D721Med (cell line): ENCODE measurements at regions not wholly inside any gene's neighbourhood (a gene's known extent, or its start where the extent isn't known, plus 50 kb on each side); places are given as distances from the start of the nearest gene placed in this dataset.

Experiments used
- DNase-seq: peaks from one replicate; pipeline ENCODE4 v3.0.0; 2011; ENCODE audit warnings: low spot score; ENCODE audit not compliant: insufficient read length
- FAIRE-seq: peaks from 2 replicates; lab custom pipeline; 2011; peaks lifted over from hg19 to GRCh38; lab: Jason Lieb, UNC
- TF ChIP-seq, protein P1 (sequence below): IDR thresholded peaks from 2 replicates; pipeline ENCODE4 v1.5.1; 2012; ENCODE audit warnings: mild to moderate bottlenecking, control low read depth; ENCODE audit not compliant: insufficient read depth; ENCODE audit errors: missing control alignments

DNA sequence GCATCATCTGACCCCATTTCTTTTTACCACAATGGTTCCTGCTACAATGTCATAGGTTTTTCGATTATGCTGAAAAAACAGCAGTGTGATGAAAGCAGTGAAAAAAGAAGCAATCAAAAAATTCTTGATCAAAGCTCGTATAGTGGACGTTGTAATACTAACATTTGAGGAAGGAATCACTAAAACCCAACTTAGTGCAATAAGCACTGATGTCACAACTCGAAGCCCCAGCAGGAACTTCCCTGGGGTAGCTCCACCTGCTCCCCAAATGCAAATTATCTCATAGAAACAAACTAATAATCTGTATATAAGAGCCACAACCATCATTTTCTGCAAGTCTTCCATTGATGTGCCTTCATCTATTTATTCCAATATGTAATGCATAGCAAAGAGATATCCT lies 285.6 kb upstream of the SGK1 start:
- DNase-seq: no peak
- TF ChIP-seq, protein P1, sequence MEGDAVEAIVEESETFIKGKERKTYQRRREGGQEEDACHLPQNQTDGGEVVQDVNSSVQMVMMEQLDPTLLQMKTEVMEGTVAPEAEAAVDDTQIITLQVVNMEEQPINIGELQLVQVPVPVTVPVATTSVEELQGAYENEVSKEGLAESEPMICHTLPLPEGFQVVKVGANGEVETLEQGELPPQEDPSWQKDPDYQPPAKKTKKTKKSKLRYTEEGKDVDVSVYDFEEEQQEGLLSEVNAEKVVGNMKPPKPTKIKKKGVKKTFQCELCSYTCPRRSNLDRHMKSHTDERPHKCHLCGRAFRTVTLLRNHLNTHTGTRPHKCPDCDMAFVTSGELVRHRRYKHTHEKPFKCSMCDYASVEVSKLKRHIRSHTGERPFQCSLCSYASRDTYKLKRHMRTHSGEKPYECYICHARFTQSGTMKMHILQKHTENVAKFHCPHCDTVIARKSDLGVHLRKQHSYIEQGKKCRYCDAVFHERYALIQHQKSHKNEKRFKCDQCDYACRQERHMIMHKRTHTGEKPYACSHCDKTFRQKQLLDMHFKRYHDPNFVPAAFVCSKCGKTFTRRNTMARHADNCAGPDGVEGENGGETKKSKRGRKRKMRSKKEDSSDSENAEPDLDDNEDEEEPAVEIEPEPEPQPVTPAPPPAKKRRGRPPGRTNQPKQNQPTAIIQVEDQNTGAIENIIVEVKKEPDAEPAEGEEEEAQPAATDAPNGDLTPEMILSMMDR: no peak
- no peak for FAIRE-seq

DNA sequence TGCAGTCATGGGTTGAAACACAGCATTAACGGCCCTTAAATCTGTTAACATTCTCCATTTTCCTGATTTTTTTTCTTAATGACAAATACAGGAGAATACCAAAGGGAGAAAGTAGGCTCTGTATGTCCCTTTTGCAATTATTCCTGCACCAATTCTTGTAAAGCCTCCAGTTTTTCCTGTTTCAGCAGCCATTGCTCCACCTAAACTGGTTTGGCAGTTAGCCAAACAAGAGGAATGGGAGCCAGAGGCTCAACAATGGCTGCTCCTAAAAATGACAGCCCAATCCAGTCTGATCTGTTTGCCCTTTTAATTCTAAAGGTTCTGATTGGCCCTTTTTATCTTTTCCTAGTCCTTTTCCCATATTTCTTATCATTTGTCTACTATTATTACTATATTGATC lies 284.2 kb upstream of the SGK1 start:
- no peak for DNase-seq
- no peak for FAIRE-seq
- TF ChIP-seq, protein P1: no peak

DNA sequence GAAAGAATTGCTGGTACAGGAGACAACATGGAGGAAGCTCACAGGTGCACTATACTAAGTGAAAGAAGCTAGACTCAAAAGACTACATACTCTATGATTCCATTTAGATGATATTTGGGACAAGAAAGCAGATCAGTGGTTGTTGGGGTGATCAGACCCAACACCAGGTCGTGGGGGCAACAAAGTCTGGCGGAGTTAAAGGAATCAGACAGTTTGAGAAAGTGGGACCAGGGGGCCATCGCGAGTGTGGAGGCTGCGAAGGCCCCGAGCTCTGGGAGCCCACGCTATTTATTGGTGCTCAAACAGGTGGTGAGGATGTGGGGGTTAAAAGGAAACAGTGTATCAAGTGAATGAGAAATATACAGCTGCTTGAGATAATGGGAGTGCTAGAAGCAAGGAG lies 282.8 kb upstream of the SGK1 start:
- FAIRE-seq: no peak
- TF ChIP-seq, protein P1: no peak

DNA sequence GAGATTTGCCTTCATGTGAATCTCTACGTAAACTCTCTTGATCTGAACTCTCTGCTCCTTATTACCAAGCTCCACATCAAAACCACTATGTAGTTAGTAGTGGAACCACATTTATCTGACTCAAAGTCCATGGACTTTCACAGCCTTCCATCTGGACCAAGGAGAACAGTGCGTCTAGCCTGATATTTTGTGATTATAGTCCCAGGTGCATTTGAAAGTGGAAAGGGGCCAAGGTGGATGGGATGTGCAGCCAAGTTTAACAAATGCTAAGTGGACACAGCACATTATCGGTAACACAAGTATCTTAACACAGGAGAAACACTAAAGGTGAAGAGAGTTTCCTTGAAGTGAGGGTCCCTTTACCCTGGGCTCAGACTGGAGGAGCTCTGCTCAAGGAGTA lies 281.2 kb upstream of the SGK1 start:
- no peak for DNase-seq
- TF ChIP-seq, protein P1: no peak

More for the DNA sequence above, 282.8 kb upstream of the SGK1 start:
- DNase-seq: no peak

DNA sequence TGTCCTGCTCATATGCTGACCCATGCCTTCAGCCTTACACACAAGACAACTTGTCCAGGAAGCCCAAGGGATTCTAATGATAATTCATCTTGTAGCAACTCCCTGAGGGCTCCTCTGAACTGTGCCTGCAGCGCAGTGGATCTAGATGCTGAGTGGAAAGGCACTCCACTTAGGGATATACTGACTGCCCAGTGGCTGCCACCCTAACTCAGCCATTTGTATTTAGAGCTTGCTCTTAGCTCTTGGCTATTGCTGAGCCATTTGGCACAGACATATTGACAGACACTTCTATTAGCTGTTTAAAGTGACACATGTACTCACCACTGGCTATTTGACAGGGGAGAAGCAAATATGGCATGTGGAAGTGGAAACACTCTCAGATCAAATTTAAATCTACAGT lies 278.3 kb upstream of the SGK1 start:
- TF ChIP-seq, protein P1: no peak
- DNase-seq (no peak), FAIRE-seq (no peak)

More for the DNA sequence above, 281.2 kb upstream of the SGK1 start:
- FAIRE-seq: no peak

DNA sequence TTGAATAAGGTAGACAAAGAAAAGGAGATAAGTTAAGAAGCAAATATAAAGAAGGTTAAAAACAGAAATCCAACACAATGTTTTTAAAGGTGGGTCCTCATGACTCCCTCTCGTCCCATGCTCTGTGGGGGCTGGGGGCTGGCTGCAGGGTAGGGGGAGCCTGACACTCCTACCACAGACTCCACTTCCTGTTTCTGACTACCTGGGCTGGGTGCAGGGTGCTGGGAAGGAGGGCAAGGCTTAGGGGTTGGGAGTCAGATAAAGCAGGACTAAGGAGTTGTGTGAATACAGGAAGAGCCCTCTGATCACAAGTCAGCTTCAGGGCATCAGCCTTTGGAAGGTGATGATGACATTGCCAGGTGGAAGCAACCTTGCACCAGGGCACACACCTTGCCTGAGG lies 277.0 kb upstream of the SGK1 start:
- FAIRE-seq (no peak), DNase-seq (no peak)
- TF ChIP-seq, protein P1: no peak

DNA sequence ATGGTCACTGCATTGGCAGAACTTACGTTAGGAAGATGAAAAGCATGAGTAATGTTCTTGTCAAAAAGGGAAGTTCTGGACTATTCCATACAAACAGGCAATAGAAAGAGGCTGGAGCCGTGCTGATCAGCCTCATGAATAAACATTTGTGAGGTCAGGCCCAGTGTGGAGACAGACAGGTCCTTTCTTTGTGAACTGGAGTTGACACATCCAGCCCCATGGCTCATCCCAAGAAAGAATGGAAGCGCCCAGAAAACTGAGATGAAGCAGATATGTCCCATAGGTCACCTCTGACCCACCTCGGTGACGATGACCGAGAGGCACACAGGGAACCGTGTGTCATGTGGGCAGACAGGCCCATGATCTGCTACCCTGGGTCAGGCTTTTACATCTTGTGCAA lies 276.0 kb upstream of the SGK1 start:
- TF ChIP-seq, protein P1: no peak
- FAIRE-seq (no peak), DNase-seq (no peak)
